ENCODE measurements at regions not wholly inside any gene's neighbourhood (a gene's known extent, or its start where the extent isn't known, plus 50 kb on each side); places are given as distances from the start of the nearest gene placed in this dataset.

GRCh38 chr19:20423381-20424197, 142.0 kb downstream of the ZNF737 start:
- ChIA-PET CTCF (ENCODE audit: partially characterized antibody) (interaction anchor here (0.9 to 2.7 kb wide), 4 partner anchors 58 to 238 kb away, joined by 3 to 13 read pairs (median 6); partner anchors contain the start of genes ZNF626 and ZNF737), POLR2A (ENCODE audit: partially characterized antibody) (interaction anchor here (0.5 to 3.3 kb wide), 28 partner anchors 9 to 1521 kb away, joined by 3 to 34 read pairs (median 4); partner anchors contain the start of genes ZNF100, ZNF101, ZNF429 and ZNF430)
- H3K9me3 Mint-ChIP-seq: peaks cover 0 to 6% (median 0%) of the 10 kb centered on the region in 8 donors
- Histone ChIP-seq H3K9me3 (ENCODE audit: control insufficient read depth in 1 of 2, low read length in 2 of 2) (no peaks in the 10 kb centered on the region), H3K27ac (ENCODE audit: low read depth, low read length) (peak overlapping the region; percentile 43), H3K36me3 (ENCODE audit: insufficient read depth, low read length) (no peaks in the 10 kb centered on the region), H3K4me1 (ENCODE audit: insufficient read depth, low read length) (no peaks in the 10 kb centered on the region), H3K27me3 (ENCODE audit: insufficient read depth, low read length) (no peaks in the 10 kb centered on the region), H3K4me3 (ENCODE audit: low read length in 2 of 2) (peak overlapping the region; percentile 78 to 81)
- intact Hi-C loops (cut with micrococcal nuclease): loop anchor here (2.0 to 10.0 kb wide), 5 partner anchors 141 to 597 kb away; partner anchors contain the start of genes ZNF430, ZNF626, ZNF66 and ZNF737
- H3K27me3 Mint-ChIP-seq: no peaks in the 10 kb centered on the region
- H3K4me1 Mint-ChIP-seq: peaks cover 3 to 31% (median 17%) of the 10 kb centered on the region in 4 donors
- peak overlapping the region; percentile 91 to 99 (median 97) for H3K4me3 Mint-ChIP-seq
- peaks cover 0 to 17% of the 10 kb centered on the region in 2 donors for H3K36me3 Mint-ChIP-seq
- peak overlapping the region; percentile 89 to 98 (median 93) for H3K27ac Mint-ChIP-seq
- peak; percentile 9 to 36 (median 29) for DNase-seq

- ChIA-PET POLR2A (ENCODE audit: partially characterized antibody) (interaction anchor here (0.6 to 3.3 kb wide), 12 partner anchors 21 to 598 kb away, joined by 3 to 34 read pairs (median 6); partner anchors contain the start of genes ZNF430, ZNF486, ZNF626 and ZNF66), CTCF (ENCODE audit: partially characterized antibody) (interaction anchor here (2.7 kb wide), 1 partner anchor 91 kb away, joined by 13 read pairs; no protein-coding TSS in a partner anchor)
- H3K4me3 ChIP-seq (ENCODE audit: low read length in 2 of 2): no peak overlapping the region
- peaks cover 3 to 31% (median 17%) of the 10 kb centered on the region in 4 donors for H3K4me1 Mint-ChIP-seq
- no peaks in the 10 kb centered on the region for H3K4me1 ChIP-seq (ENCODE audit: insufficient read depth, low read length)
- H3K27ac ChIP-seq (ENCODE audit: low read depth, low read length): no peak overlapping the region
- no peaks in the 10 kb centered on the region for H3K27me3 Mint-ChIP-seq
- no peaks in the 10 kb centered on the region for H3K9me3 ChIP-seq (ENCODE audit: control insufficient read depth in 1 of 2, low read length in 2 of 2)
- no peaks in the 10 kb centered on the region for H3K36me3 ChIP-seq (ENCODE audit: insufficient read depth, low read length)
- H3K9me3 Mint-ChIP-seq: peaks cover 0 to 7% (median 0%) of the 10 kb centered on the region in 8 donors
- H3K4me3 Mint-ChIP-seq: peak overlapping the region in 7 of 8 donors; percentile 44 to 99 (median 97)
- H3K27me3 ChIP-seq (ENCODE audit: insufficient read depth, low read length): no peaks in the 10 kb centered on the region
- intact Hi-C loops (cut with micrococcal nuclease): loop anchor here (2.0 to 10.0 kb wide), 3 partner anchors 238 to 502 kb away; partner anchors contain the start of genes ZNF626, ZNF66 and ZNF85
- H3K27ac Mint-ChIP-seq: peak overlapping the region in 4 of 7 donors; percentile 4 to 96 (median 78)
- H3K36me3 Mint-ChIP-seq: peaks cover 0 to 17% of the 10 kb centered on the region in 2 donors
- DNase-seq: no peak
These were observed 143.1 kb downstream of the ZNF737 start for GRCh38 chr19:20422216-20423205.

- no peak overlapping the region for H3K4me3 Mint-ChIP-seq
- peaks cover 0 to 13% (median under 1%) of the 10 kb centered on the region in 8 donors for H3K9me3 Mint-ChIP-seq
- no peaks in the 10 kb centered on the region for H3K27me3 Mint-ChIP-seq
- no peaks in the 10 kb centered on the region for H3K36me3 ChIP-seq (ENCODE audit: insufficient read depth, low read length)
- H3K4me1 Mint-ChIP-seq: peaks cover 0 to 14% (median 6%) of the 10 kb centered on the region in 4 donors
- H3K36me3 Mint-ChIP-seq: peaks cover 27 to 28% of the 10 kb centered on the region in 2 donors
- intact Hi-C loops (cut with micrococcal nuclease): no loop called here
- no peak overlapping the region for H3K27ac ChIP-seq (ENCODE audit: low read depth, low read length)
- POLR2A ChIA-PET (ENCODE audit: partially characterized antibody): no interaction called here
- H3K4me3 ChIP-seq (ENCODE audit: low read length in 2 of 2): no peak overlapping the region
- no peaks in the 10 kb centered on the region for H3K27me3 ChIP-seq (ENCODE audit: insufficient read depth, low read length)
- H3K9me3 ChIP-seq (ENCODE audit: control insufficient read depth in 1 of 2, low read length in 2 of 2): no peaks in the 10 kb centered on the region
- H3K4me1 ChIP-seq (ENCODE audit: insufficient read depth, low read length): no peaks in the 10 kb centered on the region
- no peak for DNase-seq
- CTCF ChIA-PET (ENCODE audit: partially characterized antibody): no interaction called here
- H3K27ac Mint-ChIP-seq: peak overlapping the region in 1 of 7 donors; percentile 17
These were observed 148.9 kb downstream of the ZNF737 start for GRCh38 chr19:20416661-20417060.

GRCh38 chr19:20414120-20414519, 151.5 kb downstream of the ZNF737 start:
- ChIA-PET POLR2A (ENCODE audit: partially characterized antibody) (no interaction called here), CTCF (ENCODE audit: partially characterized antibody) (no interaction called here)
- Histone ChIP-seq H3K27me3 (ENCODE audit: insufficient read depth, low read length) (no peaks in the 10 kb centered on the region), H3K36me3 (ENCODE audit: insufficient read depth, low read length) (no peaks in the 10 kb centered on the region), H3K27ac (ENCODE audit: low read depth, low read length) (no peak overlapping the region), H3K4me3 (ENCODE audit: low read length in 2 of 2) (no peak overlapping the region), H3K4me1 (ENCODE audit: insufficient read depth, low read length) (no peaks in the 10 kb centered on the region), H3K9me3 (ENCODE audit: control insufficient read depth in 1 of 2, low read length in 2 of 2) (no peaks in the 10 kb centered on the region)
- H3K27me3 Mint-ChIP-seq: no peaks in the 10 kb centered on the region
- no peak overlapping the region for H3K4me3 Mint-ChIP-seq
- no peak for DNase-seq
- H3K9me3 Mint-ChIP-seq: peaks cover 0 to 29% (median 4%) of the 10 kb centered on the region in 8 donors
- peak overlapping the region in 1 of 7 donors; percentile 22 for H3K27ac Mint-ChIP-seq
- intact Hi-C loops (cut with micrococcal nuclease): no loop called here
- H3K36me3 Mint-ChIP-seq: peaks cover 27 to 38% of the 10 kb centered on the region in 2 donors
- H3K4me1 Mint-ChIP-seq: peaks cover 0 to 4% (median under 1%) of the 10 kb centered on the region in 4 donors

GRCh38 chr19:20413705-20414104, 151.9 kb downstream of the ZNF737 start:
- CTCF ChIA-PET (ENCODE audit: partially characterized antibody): no interaction called here
- H3K36me3 ChIP-seq (ENCODE audit: insufficient read depth, low read length): no peaks in the 10 kb centered on the region
- no peaks in the 10 kb centered on the region for H3K27me3 Mint-ChIP-seq
- H3K9me3 ChIP-seq (ENCODE audit: control insufficient read depth in 1 of 2, low read length in 2 of 2): no peaks in the 10 kb centered on the region
- no peaks in the 10 kb centered on the region for H3K27me3 ChIP-seq (ENCODE audit: insufficient read depth, low read length)
- no peaks in the 10 kb centered on the region for H3K4me1 ChIP-seq (ENCODE audit: insufficient read depth, low read length)
- POLR2A ChIA-PET (ENCODE audit: partially characterized antibody): no interaction called here
- no peak overlapping the region for H3K27ac Mint-ChIP-seq
- H3K27ac ChIP-seq (ENCODE audit: low read depth, low read length): no peak overlapping the region
- H3K9me3 Mint-ChIP-seq: peaks cover 0 to 32% (median 5%) of the 10 kb centered on the region in 8 donors
- DNase-seq: no peak
- H3K36me3 Mint-ChIP-seq: peaks cover 29 to 40% of the 10 kb centered on the region in 2 donors
- intact Hi-C loops (cut with micrococcal nuclease): no loop called here
- H3K4me1 Mint-ChIP-seq: peaks cover 0 to 4% (median under 1%) of the 10 kb centered on the region in 4 donors
- H3K4me3 Mint-ChIP-seq: no peak overlapping the region
- no peak overlapping the region for H3K4me3 ChIP-seq (ENCODE audit: low read length in 2 of 2)

- no peaks in the 10 kb centered on the region for H3K9me3 ChIP-seq (ENCODE audit: control insufficient read depth in 1 of 2, low read length in 2 of 2)
- H3K27me3 ChIP-seq (ENCODE audit: insufficient read depth, low read length): no peaks in the 10 kb centered on the region
- Mint-ChIP-seq H3K4me1 (peaks cover 0 to 4% (median under 1%) of the 10 kb centered on the region in 4 donors), H3K27ac (no peak overlapping the region), H3K27me3 (no peaks in the 10 kb centered on the region), H3K9me3 (peaks cover 0 to 40% (median 5%) of the 10 kb centered on the region in 8 donors), H3K4me3 (no peak overlapping the region), H3K36me3 (peaks cover 35 to 47% of the 10 kb centered on the region in 2 donors)
- no peaks in the 10 kb centered on the region for H3K36me3 ChIP-seq (ENCODE audit: insufficient read depth, low read length)
- no peak overlapping the region for H3K4me3 ChIP-seq (ENCODE audit: low read length in 2 of 2)
- H3K27ac ChIP-seq (ENCODE audit: low read depth, low read length): no peak overlapping the region
- ChIA-PET POLR2A (ENCODE audit: partially characterized antibody) (no interaction called here), CTCF (ENCODE audit: partially characterized antibody) (no interaction called here)
- no peak for DNase-seq
- intact Hi-C loops (cut with micrococcal nuclease): no loop called here
- no peaks in the 10 kb centered on the region for H3K4me1 ChIP-seq (ENCODE audit: insufficient read depth, low read length)
These were observed 152.7 kb downstream of the ZNF737 start for GRCh38 chr19:20412846-20413245.
